Suprapubic skin (tissue), 4 donors: ENCODE measurements at regions not wholly inside any gene's neighbourhood (a gene's known extent, or its start where the extent isn't known, plus 50 kb on each side); places are given as distances from the start of the nearest gene placed in this dataset.

ENCODE experiments used
- DNase-seq, 2 donors: peaks; one replicate each; pipeline ENCODE4 v3.0.0-alpha.2; 2019; ENCODE audit warnings: low spot score in 2 of 2
- H3K27ac ChIP-seq: fragments of 200-600 bp; sonication (generic); one replicate; pipeline ENCODE4 v1.5.1; 2019
- H3K27me3 ChIP-seq: fragments of 200-600 bp; sonication (generic); one replicate; pipeline ENCODE4 v1.5.1; 2019
- H3K36me3 ChIP-seq: fragments of 200-600 bp; sonication (generic); one replicate; pipeline ENCODE4 v1.5.1; 2019
- H3K4me1 ChIP-seq: fragments of 200-600 bp; sonication (generic); one replicate; pipeline ENCODE4 v1.5.1; 2019
- H3K4me3 ChIP-seq: fragments of 200-600 bp; sonication (generic); one replicate; pipeline ENCODE4 v1.5.1; 2019; ENCODE audit warnings: mild to moderate bottlenecking
- H3K9me3 ChIP-seq: fragments of 200-600 bp; sonication (generic); one replicate; pipeline ENCODE4 v1.5.1; 2019
- CTCF ChIP-seq, 2 donors: fragments of 200-600 bp in 1 of 2; fragments of 450-650 bp in 1 of 2; sonication (generic) in 1 of 2; IDR thresholded peaks; one replicate each; pipeline ENCODE4 v1.5.1; 2016 to 2019; ENCODE audit warnings: antibody characterized with exemption in 2 of 2, mild to moderate bottlenecking in 1 of 2, moderate library complexity in 1 of 2
- EP300 ChIP-seq: sonication (generic); formaldehyde crosslinking; IDR thresholded peaks from one replicate; pipeline ENCODE4 v1.6.1; 2017; ENCODE audit warnings: antibody characterized with exemption
- POLR2A ChIP-seq, 2 donors: fragments of 450-650 bp; IDR thresholded peaks; one replicate each; pipeline ENCODE4 v1.6.1; 2017; ENCODE audit warnings: antibody characterized with exemption in 2 of 2, mild to moderate bottlenecking in 2 of 2, moderate library complexity in 2 of 2
- POLR2AphosphoS5 ChIP-seq, 3 donors: sonication (generic); formaldehyde crosslinking; IDR thresholded peaks; one replicate each; pipeline ENCODE4 v1.6.1; 2017; ENCODE audit warnings: antibody characterized with exemption in 3 of 3
- WGBS: methylation state at CpG from one replicate; pipeline ENCODE4 v1.1.5; 2018; 5-methylcytosine and 5-hydroxymethylcytosine counted together

DNA sequence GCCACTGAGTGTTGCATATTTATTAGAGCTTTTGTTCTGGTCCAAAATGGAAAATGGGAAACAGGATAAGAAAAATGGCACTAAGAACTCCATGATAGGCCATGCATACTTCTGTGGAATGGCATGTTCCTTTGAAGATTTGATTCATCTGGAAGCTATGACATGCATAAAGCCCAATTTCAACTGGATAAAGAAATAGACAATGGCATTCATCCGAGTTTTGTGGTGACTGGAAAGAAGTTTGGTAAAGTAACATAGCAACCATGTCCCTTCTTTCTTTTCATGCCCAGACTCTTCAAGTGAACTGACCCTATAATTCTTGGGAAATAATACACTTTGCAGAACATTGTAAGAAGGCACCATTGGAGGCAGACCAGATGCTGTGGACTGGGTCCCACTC lies 368.4 kb upstream of the IL12A start:
- TF ChIP-seq EP300 (no peak), POLR2A (IDR thresholded peaks at IDR 0.05) (no peak), CTCF (IDR thresholded peaks at IDR 0.05) (no peak), POLR2AphosphoS5 (IDR thresholded peaks at IDR 0.05) (no peak)
- no peaks in the 10 kb centered on the region for H3K4me1 ChIP-seq
- no peaks in the 10 kb centered on the region for H3K27me3 ChIP-seq
- H3K36me3 ChIP-seq = no peaks in the 10 kb centered on the region
- H3K9me3 ChIP-seq = no peaks in the 10 kb centered on the region
- no peak for DNase-seq
- H3K4me3 ChIP-seq = no peak overlapping the region
- WGBS = 62% methylated on average over 1 of the region's 1 CpG
- H3K27ac ChIP-seq = no peak overlapping the region

GRCh38 chr3:159620873-159621272 lies 367.8 kb upstream of the IL12A start:
- Histone ChIP-seq H3K4me3 (no peak overlapping the region), H3K9me3 (no peaks in the 10 kb centered on the region), H3K27me3 (no peaks in the 10 kb centered on the region), H3K4me1 (no peaks in the 10 kb centered on the region), H3K36me3 (no peaks in the 10 kb centered on the region), H3K27ac (no peak overlapping the region)
- WGBS = 82% methylated on average over 4 of the region's 4 CpGs
- DNase-seq = no peak
- TF ChIP-seq CTCF (IDR thresholded peaks at IDR 0.05) = no peak
- TF ChIP-seq POLR2AphosphoS5 (IDR thresholded peaks at IDR 0.05) = no peak
- TF ChIP-seq POLR2A (IDR thresholded peaks at IDR 0.05) = no peak
- no peak for TF ChIP-seq EP300

DNA sequence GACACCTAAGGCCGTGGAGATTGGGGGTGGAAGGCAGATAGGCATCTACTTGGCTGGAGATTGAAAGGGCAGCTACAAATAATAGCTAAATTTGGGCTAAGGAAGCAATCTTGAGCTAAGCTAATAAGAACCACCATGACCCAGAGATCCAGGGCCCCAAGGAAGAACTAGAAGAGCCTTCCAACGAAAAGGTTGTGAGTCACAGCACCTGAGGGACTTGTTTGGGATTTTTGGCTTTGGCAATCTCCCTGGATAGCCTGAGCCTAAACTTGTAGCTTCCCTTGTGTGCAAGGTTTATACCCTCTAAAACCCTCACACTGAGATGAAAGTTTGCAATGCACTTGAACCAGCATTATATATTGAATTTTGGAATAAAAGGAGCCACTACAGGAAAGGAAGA lies 364.0 kb upstream of the IL12A start:
- H3K4me1 ChIP-seq = no peaks in the 10 kb centered on the region
- TF ChIP-seq EP300 = no peak
- no peak for TF ChIP-seq POLR2A (IDR thresholded peaks at IDR 0.05)
- no peak for TF ChIP-seq POLR2AphosphoS5 (IDR thresholded peaks at IDR 0.05)
- no peak for TF ChIP-seq CTCF (IDR thresholded peaks at IDR 0.05)
- DNase-seq = no peak
- no peaks in the 10 kb centered on the region for H3K9me3 ChIP-seq
- H3K4me3 ChIP-seq = no peak overlapping the region
- no peaks in the 10 kb centered on the region for H3K36me3 ChIP-seq
- H3K27me3 ChIP-seq = no peaks in the 10 kb centered on the region
- 64% methylated on average over 2 of the region's 2 CpGs for WGBS
- no peak overlapping the region for H3K27ac ChIP-seq

DNA sequence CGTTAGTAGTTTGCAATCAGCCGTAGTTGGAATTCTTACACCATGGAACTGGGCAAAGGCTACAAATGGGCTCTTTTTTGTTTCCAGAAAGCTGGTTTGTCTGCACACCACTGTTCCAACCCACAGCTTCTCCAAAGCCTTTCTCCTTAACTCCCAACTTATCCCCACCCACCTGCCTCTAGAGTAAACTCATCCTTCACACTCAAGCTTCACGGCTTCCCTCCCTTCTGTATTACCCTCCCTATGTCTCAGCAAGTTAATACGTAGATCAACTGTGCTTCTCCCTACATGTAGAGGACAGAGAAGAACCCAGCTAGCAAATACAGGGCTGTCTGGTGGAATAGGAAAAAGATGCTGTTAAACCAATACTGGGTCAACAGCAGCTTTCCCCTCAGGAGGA lies 363.0 kb upstream of the IL12A start:
- no peak for TF ChIP-seq CTCF (IDR thresholded peaks at IDR 0.05)
- TF ChIP-seq POLR2AphosphoS5 (IDR thresholded peaks at IDR 0.05) = no peak
- no peak for TF ChIP-seq EP300
- TF ChIP-seq POLR2A (IDR thresholded peaks at IDR 0.05) = no peak
- 92% methylated on average over 4 of the region's 4 CpGs for WGBS
- H3K36me3 ChIP-seq = no peaks in the 10 kb centered on the region

DNA sequence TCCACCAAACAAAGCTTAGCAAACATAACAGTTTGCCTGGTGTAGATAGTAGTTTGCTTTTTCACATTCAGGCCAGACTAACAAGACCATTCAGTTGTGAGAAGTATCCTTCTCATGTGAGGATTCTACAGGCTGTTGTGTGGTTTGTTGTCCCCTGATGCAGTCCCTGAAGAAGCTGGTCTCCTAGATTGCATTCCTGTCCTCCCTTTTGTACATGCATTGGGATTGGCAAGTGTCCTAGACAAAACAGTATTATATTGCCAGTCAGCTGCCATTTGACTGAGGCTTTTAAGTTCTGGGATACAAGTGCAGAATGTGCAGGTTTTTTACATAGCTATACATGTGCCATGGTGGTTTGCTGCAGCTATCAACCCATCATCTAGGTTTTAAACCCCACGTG lies 362.0 kb upstream of the IL12A start:
- 76% methylated on average over 1 of the region's 1 CpG for WGBS
- H3K4me3 ChIP-seq = no peak overlapping the region
- TF ChIP-seq POLR2A (IDR thresholded peaks at IDR 0.05) (no peak), EP300 (no peak), POLR2AphosphoS5 (IDR thresholded peaks at IDR 0.05) (no peak), CTCF (IDR thresholded peaks at IDR 0.05) (no peak)
- no peak overlapping the region for H3K27ac ChIP-seq
- no peaks in the 10 kb centered on the region for H3K27me3 ChIP-seq
- H3K9me3 ChIP-seq = no peaks in the 10 kb centered on the region
- no peaks in the 10 kb centered on the region for H3K36me3 ChIP-seq
- no peaks in the 10 kb centered on the region for H3K4me1 ChIP-seq
- DNase-seq = no peak

More for the DNA sequence above, 363.0 kb upstream of the IL12A start:
- H3K27me3 ChIP-seq = no peaks in the 10 kb centered on the region
- H3K4me1 ChIP-seq = no peaks in the 10 kb centered on the region
- DNase-seq = no peak
- H3K27ac ChIP-seq = no peak overlapping the region
- H3K4me3 ChIP-seq = no peak overlapping the region
- no peaks in the 10 kb centered on the region for H3K9me3 ChIP-seq
